Left lung (tissue), 4 donors: ENCODE measurements at regions not wholly inside any gene's neighbourhood (a gene's known extent, or its start where the extent isn't known, plus 50 kb on each side); places are given as distances from the start of the nearest gene placed in this dataset.

Experiments used
- ATAC-seq: fragments of 200-7000 bp; cut with Tn5 transposase; one replicate; pipeline ENCODE4 v1.9.1; 2020; ENCODE audit warnings: moderate library complexity
- DNase-seq, 4 donors: peaks; one replicate each; pipeline ENCODE4 v3.0.0-alpha.2; 2013 to 2020
- H3K27ac ChIP-seq, 2 donors: fragments of 200-600 bp; sonication (generic) in 1 of 2; one replicate each; pipeline versions ENCODE4 v1.5.0 to v1.8.0; 2020 to 2021
- H3K27me3 ChIP-seq, 2 donors: fragments of 200-600 bp; sonication (generic) in 1 of 2; one replicate each; pipeline versions ENCODE4 v1.5.0 to v1.8.0; 2020 to 2021
- H3K36me3 ChIP-seq, 2 donors: fragments of 200-600 bp; sonication (generic) in 1 of 2; one replicate each; pipeline versions ENCODE4 v1.5.0 to v1.8.0; 2020 to 2021
- H3K4me1 ChIP-seq, 2 donors: fragments of 200-600 bp; one replicate each; pipeline ENCODE4 v1.8.0; 2021
- H3K4me3 ChIP-seq, 2 donors: fragments of 200-600 bp; sonication (generic) in 1 of 2; one replicate each; pipeline versions ENCODE4 v1.5.0 to v1.8.0; 2020 to 2021; ENCODE audit warnings: mild to moderate bottlenecking in 1 of 2
- H3K9me3 ChIP-seq, 2 donors: fragments of 200-600 bp; sonication (generic) in 1 of 2; one replicate each; pipeline versions ENCODE4 v1.5.0 to v1.8.0; 2020 to 2021
- intact Hi-C, 2 donors: fragments of 100-400 bp; cut with DNase I; formaldehyde crosslinking; loops; one replicate each; pipeline versions ENCODE4 v1.11.2 to v1.14.2; 2022
- TF ChIP-seq, protein P1 (sequence below), 2 donors: fragments of 200-600 bp; sonication (generic) in 1 of 2; IDR thresholded peaks; one replicate each; pipeline versions ENCODE4 v1.5.0 to v1.8.0; 2021; ENCODE audit warnings: antibody characterized with exemption in 2 of 2
- donor health status: DM: no; HTN: yes; CAD: no.
- donor health status: DM: no; HTN: no; CAD: no.

DNA sequence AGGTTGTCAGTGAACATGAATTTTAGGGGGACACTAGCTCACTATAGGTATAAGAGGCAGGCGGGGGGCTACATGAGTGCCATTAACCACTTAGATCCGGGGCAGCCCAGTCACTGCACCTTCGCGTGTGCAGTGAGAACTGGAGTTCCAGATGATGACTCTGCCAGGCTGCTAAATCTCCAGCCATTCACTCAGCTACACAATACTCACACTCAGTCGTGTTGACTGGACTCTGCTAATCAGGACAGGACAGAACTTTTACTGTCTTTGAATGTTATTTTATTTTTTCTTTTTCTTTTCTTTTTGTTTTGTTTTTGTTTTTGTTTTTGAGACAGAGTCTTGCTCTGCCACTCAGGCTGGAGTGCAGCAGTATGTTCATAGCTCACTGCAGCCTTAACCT lies 465.6 kb downstream of the AACS start:
- intact Hi-C loops, result no loop called here
- no peak for DNase-seq
- no peak overlapping the region for H3K4me3 ChIP-seq
- TF ChIP-seq, protein P1, sequence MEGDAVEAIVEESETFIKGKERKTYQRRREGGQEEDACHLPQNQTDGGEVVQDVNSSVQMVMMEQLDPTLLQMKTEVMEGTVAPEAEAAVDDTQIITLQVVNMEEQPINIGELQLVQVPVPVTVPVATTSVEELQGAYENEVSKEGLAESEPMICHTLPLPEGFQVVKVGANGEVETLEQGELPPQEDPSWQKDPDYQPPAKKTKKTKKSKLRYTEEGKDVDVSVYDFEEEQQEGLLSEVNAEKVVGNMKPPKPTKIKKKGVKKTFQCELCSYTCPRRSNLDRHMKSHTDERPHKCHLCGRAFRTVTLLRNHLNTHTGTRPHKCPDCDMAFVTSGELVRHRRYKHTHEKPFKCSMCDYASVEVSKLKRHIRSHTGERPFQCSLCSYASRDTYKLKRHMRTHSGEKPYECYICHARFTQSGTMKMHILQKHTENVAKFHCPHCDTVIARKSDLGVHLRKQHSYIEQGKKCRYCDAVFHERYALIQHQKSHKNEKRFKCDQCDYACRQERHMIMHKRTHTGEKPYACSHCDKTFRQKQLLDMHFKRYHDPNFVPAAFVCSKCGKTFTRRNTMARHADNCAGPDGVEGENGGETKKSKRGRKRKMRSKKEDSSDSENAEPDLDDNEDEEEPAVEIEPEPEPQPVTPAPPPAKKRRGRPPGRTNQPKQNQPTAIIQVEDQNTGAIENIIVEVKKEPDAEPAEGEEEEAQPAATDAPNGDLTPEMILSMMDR (IDR thresholded peaks at IDR 0.05), result no peak
- no peaks in the 10 kb centered on the region for H3K9me3 ChIP-seq
- H3K27me3 ChIP-seq, result peaks cover 5 to 41% of the 10 kb centered on the region in 2 donors
- no peak overlapping the region for H3K27ac ChIP-seq
- no peaks in the 10 kb centered on the region for H3K4me1 ChIP-seq
- no peaks in the 10 kb centered on the region for H3K36me3 ChIP-seq
- no peak for ATAC-seq

DNA sequence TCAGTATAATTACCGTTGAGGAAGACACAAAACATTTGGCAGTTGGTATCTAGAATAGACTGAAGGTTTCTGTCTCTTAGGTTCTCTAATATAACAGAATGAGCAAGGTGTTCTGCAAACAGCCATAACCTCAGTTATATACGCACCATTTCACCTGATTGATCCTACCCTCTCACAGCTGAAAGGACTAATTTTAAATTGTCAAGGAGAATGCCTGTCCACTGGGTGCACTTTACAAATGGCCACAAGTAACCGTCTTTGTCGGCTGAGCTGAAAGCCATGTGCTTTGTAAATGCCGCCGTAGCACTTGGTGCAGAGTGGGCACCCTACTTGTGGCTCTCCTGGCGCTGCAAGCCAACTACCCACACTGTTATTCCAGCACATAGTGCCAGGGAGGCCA lies 466.3 kb downstream of the AACS start:
- ATAC-seq (no peak), DNase-seq (no peak)
- no peak overlapping the region for H3K27ac ChIP-seq
- no peaks in the 10 kb centered on the region for H3K4me1 ChIP-seq
- no peaks in the 10 kb centered on the region for H3K9me3 ChIP-seq
- peaks cover 5 to 41% of the 10 kb centered on the region in 2 donors for H3K27me3 ChIP-seq
- intact Hi-C loops, result no loop called here
- no peak overlapping the region for H3K4me3 ChIP-seq
- TF ChIP-seq, protein P1 (IDR thresholded peaks at IDR 0.05), result no peak
- H3K36me3 ChIP-seq, result no peaks in the 10 kb centered on the region

DNA sequence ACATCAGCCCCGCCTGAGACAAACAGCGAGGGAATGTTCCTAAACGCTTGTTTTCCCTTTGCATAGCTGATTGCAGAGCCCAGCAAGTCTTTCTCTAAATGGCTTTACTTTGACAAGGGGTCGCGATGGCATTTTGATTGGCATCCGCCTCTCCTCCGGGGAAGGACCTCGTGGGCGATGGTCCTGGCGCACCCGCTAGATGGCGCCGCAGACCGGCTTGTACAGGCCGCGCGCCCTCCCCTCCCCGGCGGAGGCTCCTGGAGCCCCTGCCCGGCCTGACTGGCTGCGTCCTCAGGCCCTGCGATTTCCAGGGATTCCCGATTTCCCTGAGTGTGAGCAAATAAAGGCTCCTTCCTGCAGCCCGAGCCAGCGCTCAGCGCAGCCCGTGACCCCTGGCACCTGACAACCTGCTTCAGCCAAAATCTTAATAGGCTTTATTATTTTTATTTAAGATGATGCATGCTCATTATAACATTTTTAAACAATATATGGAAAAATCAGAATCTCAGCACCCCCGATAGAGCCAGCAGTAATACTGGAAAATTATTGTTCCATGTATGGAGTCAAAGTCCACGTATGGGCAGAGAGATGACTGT lies 468.3 kb downstream of the AACS start:
- Histone ChIP-seq H3K4me3 (no peak overlapping the region), H3K4me1 (no peaks in the 10 kb centered on the region), H3K36me3 (no peaks in the 10 kb centered on the region), H3K9me3 (no peaks in the 10 kb centered on the region), H3K27me3 (peaks cover 5 to 41% of the 10 kb centered on the region in 2 donors), H3K27ac (no peak overlapping the region)
- ATAC-seq, result peak; percentile 83
- TF ChIP-seq, protein P1 (IDR thresholded peaks at IDR 0.05), result peak; percentile 36 to 46
- peak in 3 of 4 donors; percentile 2 to 73 (median 24) for DNase-seq
- intact Hi-C loops, result no loop called here

DNA sequence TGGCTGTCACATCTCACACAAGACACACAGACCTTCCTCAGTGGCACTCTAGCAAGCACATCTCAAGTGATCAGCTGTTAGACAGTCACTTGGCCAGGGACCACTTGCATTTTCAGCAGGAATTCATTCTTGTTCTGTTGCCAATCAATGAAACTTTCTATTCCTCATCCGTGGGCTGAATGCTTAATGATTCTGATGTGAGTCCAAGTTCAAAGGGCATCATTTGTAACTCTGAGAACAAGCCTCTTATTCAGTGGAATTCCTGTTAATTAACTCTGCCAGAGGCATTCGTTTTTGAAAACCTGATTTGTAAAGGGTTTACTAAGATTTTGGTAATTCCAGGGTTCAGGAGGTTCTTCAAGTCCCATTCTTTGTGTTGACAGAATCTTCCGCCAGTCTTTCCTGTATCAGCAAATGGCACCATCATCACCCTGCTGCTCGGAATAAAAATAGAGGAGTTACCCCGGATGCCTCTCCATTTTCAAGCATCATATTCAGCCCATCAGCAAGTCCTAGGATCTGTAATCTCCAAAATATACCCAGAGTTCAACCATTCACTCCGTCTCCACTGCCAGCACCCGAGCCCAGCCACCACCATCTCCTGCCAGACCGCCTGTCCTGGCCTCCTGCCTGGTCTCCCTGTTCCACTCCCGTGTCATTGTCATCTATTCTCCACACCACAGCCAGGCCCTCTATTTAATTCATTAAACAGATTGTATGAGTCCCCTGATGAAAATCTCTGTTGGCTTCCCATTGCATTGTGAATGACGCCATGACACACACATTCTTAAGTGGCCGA lies 473.4 kb downstream of the AACS start:
- DNase-seq (peak in 1 of 4 donors; percentile 27), ATAC-seq (no peak)
- Histone ChIP-seq H3K36me3 (no peaks in the 10 kb centered on the region), H3K4me1 (no peaks in the 10 kb centered on the region), H3K27ac (no peak overlapping the region), H3K9me3 (no peaks in the 10 kb centered on the region), H3K27me3 (peaks cover 0 to 7% of the 10 kb centered on the region in 2 donors), H3K4me3 (no peak overlapping the region)
- TF ChIP-seq, protein P1 (IDR thresholded peaks at IDR 0.05), result no peak
- intact Hi-C loops, result no loop called here

DNA sequence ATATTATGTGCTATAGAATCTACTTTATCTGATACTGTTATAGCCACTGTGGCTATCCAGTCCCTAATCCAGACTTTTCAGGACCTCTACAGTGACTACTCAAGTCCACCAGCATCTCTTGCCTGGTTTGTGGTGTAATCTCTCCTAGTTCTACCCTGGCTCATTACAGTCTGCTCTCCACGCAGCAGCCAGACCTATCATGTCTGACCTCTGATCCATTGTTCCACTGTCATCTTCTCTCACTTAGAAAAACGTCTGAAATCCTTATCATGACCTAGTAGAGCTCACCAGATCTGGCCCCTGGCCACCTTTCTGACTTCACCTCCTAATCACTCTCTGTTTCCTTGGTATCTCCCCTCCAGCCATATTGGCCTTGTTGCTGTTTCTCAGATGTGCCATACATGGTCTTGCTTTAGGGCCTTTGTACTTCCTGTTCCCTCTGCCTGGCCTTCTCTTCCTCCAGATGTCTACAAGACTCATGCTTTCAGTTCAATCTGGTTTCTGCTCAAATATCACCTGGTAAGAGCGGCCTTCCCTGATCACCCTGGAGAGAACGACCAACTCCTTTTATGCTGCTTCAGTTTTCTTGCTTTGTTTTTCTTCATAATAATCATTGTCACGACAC lies 475.5 kb downstream of the AACS start:
- no peaks in the 10 kb centered on the region for H3K4me1 ChIP-seq
- ATAC-seq, result no peak
- no peak overlapping the region for H3K4me3 ChIP-seq
- H3K27me3 ChIP-seq, result no peaks in the 10 kb centered on the region
- TF ChIP-seq, protein P1 (IDR thresholded peaks at IDR 0.05), result no peak
- no peaks in the 10 kb centered on the region for H3K9me3 ChIP-seq
- intact Hi-C loops, result no loop called here
- DNase-seq, result no peak
- H3K27ac ChIP-seq, result no peak overlapping the region
- no peaks in the 10 kb centered on the region for H3K36me3 ChIP-seq
